Tibial nerve (tissue), 4 donors: ENCODE measurements at regions not wholly inside any gene's neighbourhood (a gene's known extent, or its start where the extent isn't known, plus 50 kb on each side); places are given as distances from the start of the nearest gene placed in this dataset.

Source experiments
- DNase-seq, 2 donors: peaks; one replicate each; pipeline ENCODE4 v3.0.0-alpha.2; 2019; ENCODE audit warnings: low spot score in 2 of 2
- H3K27ac ChIP-seq, 4 donors: fragments of 200-600 bp; sonication (generic) in 3 of 4; one replicate each; pipeline ENCODE4 v1.5.1; 2017 to 2019; ENCODE audit warnings: mild to moderate bottlenecking in 1 of 4
- H3K27me3 ChIP-seq, 2 donors: fragments of 200-600 bp; sonication (generic) in 1 of 2; one replicate each; pipeline versions ENCODE4 v1.5.1 to v1.6.0; 2017 to 2019
- H3K36me3 ChIP-seq, 3 donors: fragments of 200-600 bp; sonication (generic); one replicate each; pipeline ENCODE4 v1.5.1; 2018 to 2019
- H3K4me1 ChIP-seq, 4 donors: fragments of 200-600 bp; sonication (generic) in 3 of 4; one replicate each; pipeline ENCODE4 v1.5.1; 2017 to 2019
- H3K4me3 ChIP-seq, 4 donors: fragments of 200-600 bp; sonication (generic) in 3 of 4; one replicate each; pipeline ENCODE4 v1.5.1; 2017 to 2019; ENCODE audit warnings: mild to moderate bottlenecking in 1 of 4, moderate library complexity in 1 of 4
- H3K9me3 ChIP-seq, 4 donors: fragments of 200-600 bp; sonication (generic) in 3 of 4; one replicate each; pipeline ENCODE4 v1.5.1; 2017 to 2019
- CTCF ChIP-seq, 5 experiments: fragments of 200-600 bp in 3 of 5; fragments of 450-650 bp in 2 of 5; sonication (generic) in 3 of 5; IDR thresholded peaks; one replicate each; pipeline ENCODE4 v1.5.1; 2016 to 2019; ENCODE audit warnings: antibody characterized with exemption in 5 of 5, mild to moderate bottlenecking in 3 of 5, moderate library complexity in 2 of 5
- EP300 ChIP-seq, 2 donors: sonication (generic); formaldehyde crosslinking; IDR thresholded peaks; one replicate each; pipeline ENCODE4 v1.6.1; 2017; ENCODE audit warnings: antibody characterized with exemption in 2 of 2, mild to moderate bottlenecking in 1 of 2
- POLR2A ChIP-seq, 2 donors: fragments of 450-650 bp; IDR thresholded peaks; one replicate each; pipeline ENCODE4 v1.6.1; 2017; ENCODE audit warnings: antibody characterized with exemption in 2 of 2, mild to moderate bottlenecking in 2 of 2, moderate library complexity in 2 of 2
- WGBS, 2 donors: methylation state at CpG; one replicate each; pipeline ENCODE4 v1.1.5; 2018; 5-methylcytosine and 5-hydroxymethylcytosine counted together

- Histone ChIP-seq H3K27ac (no peak overlapping the region), H3K36me3 (no peaks in the 10 kb centered on the region), H3K4me1 (no peaks in the 10 kb centered on the region), H3K4me3 (no peak overlapping the region), H3K27me3 (no peaks in the 10 kb centered on the region), H3K9me3 (no peaks in the 10 kb centered on the region)
- DNase-seq = no peak
- WGBS, 2 donors = 76 to 79% methylated on average over 28 of the region's 28 CpGs
- no peak for TF ChIP-seq CTCF (IDR thresholded peaks at IDR 0.05)
- TF ChIP-seq EP300 (IDR thresholded peaks at IDR 0.05) = no peak
- no peak for TF ChIP-seq POLR2A (IDR thresholded peaks at IDR 0.05)
Measured at GRCh38 chr2:235391921-235392615, 101.8 kb upstream of the AGAP1 start.

- 86% methylated on average over 12 of the region's 12 CpGs for WGBS, 2 donors
- Histone ChIP-seq H3K36me3 (no peaks in the 10 kb centered on the region), H3K4me3 (no peak overlapping the region), H3K27ac (no peak overlapping the region), H3K4me1 (no peaks in the 10 kb centered on the region), H3K9me3 (no peaks in the 10 kb centered on the region), H3K27me3 (no peaks in the 10 kb centered on the region)
- TF ChIP-seq EP300 (IDR thresholded peaks at IDR 0.05) (peak in 1 of 2 donors; percentile 49), CTCF (IDR thresholded peaks at IDR 0.05) (no peak)
- no peak for DNase-seq
Measured at GRCh38 chr2:235394278-235394828, 99.5 kb upstream of the AGAP1 start.

- TF ChIP-seq EP300 (IDR thresholded peaks at IDR 0.05) = no peak
- TF ChIP-seq POLR2A (IDR thresholded peaks at IDR 0.05) = no peak
- no peak for TF ChIP-seq CTCF (IDR thresholded peaks at IDR 0.05)
- Histone ChIP-seq H3K27me3 (no peaks in the 10 kb centered on the region), H3K4me1 (no peaks in the 10 kb centered on the region), H3K36me3 (no peaks in the 10 kb centered on the region), H3K4me3 (no peak overlapping the region), H3K27ac (no peak overlapping the region), H3K9me3 (no peaks in the 10 kb centered on the region)
- DNase-seq = no peak
- WGBS, 2 donors = 90 to 92% methylated on average over 8 of the region's 8 CpGs
Measured at GRCh38 chr2:235396071-235396846, 97.6 kb upstream of the AGAP1 start.

- no peak overlapping the region for H3K4me3 ChIP-seq
- WGBS, 2 donors = 63 to 84% methylated on average over 2 of the region's 2 CpGs
- H3K9me3 ChIP-seq = no peaks in the 10 kb centered on the region
- DNase-seq = no peak
- H3K27ac ChIP-seq = no peak overlapping the region
- no peaks in the 10 kb centered on the region for H3K4me1 ChIP-seq
- no peaks in the 10 kb centered on the region for H3K27me3 ChIP-seq
- no peak for TF ChIP-seq POLR2A (IDR thresholded peaks at IDR 0.05)
- no peak for TF ChIP-seq CTCF (IDR thresholded peaks at IDR 0.05)
- TF ChIP-seq EP300 (IDR thresholded peaks at IDR 0.05) = no peak
- no peaks in the 10 kb centered on the region for H3K36me3 ChIP-seq
Measured at GRCh38 chr2:235398321-235398720, 95.5 kb upstream of the AGAP1 start.

GRCh38 chr2:235399895-235400294 lies 93.9 kb upstream of the AGAP1 start:
- Histone ChIP-seq H3K27ac (no peak overlapping the region), H3K36me3 (no peaks in the 10 kb centered on the region), H3K4me1 (no peaks in the 10 kb centered on the region), H3K4me3 (no peak overlapping the region), H3K9me3 (no peaks in the 10 kb centered on the region), H3K27me3 (no peaks in the 10 kb centered on the region)
- no peak for TF ChIP-seq CTCF (IDR thresholded peaks at IDR 0.05)
- TF ChIP-seq EP300 (IDR thresholded peaks at IDR 0.05) = no peak
- no peak for TF ChIP-seq POLR2A (IDR thresholded peaks at IDR 0.05)
- 52 to 67% methylated on average over 1 of the region's 1 CpG for WGBS, 2 donors
- no peak for DNase-seq
